ENCODE measurements at regions not wholly inside any gene's neighbourhood (a gene's known extent, or its start where the extent isn't known, plus 50 kb on each side); places are given as distances from the start of the nearest gene placed in this dataset.

GRCh38 chr2:235212501-235213158 lies 260.8 kb downstream of the SH3BP4 start:
- TF ChIP-seq, protein P1, sequence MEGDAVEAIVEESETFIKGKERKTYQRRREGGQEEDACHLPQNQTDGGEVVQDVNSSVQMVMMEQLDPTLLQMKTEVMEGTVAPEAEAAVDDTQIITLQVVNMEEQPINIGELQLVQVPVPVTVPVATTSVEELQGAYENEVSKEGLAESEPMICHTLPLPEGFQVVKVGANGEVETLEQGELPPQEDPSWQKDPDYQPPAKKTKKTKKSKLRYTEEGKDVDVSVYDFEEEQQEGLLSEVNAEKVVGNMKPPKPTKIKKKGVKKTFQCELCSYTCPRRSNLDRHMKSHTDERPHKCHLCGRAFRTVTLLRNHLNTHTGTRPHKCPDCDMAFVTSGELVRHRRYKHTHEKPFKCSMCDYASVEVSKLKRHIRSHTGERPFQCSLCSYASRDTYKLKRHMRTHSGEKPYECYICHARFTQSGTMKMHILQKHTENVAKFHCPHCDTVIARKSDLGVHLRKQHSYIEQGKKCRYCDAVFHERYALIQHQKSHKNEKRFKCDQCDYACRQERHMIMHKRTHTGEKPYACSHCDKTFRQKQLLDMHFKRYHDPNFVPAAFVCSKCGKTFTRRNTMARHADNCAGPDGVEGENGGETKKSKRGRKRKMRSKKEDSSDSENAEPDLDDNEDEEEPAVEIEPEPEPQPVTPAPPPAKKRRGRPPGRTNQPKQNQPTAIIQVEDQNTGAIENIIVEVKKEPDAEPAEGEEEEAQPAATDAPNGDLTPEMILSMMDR (IDR thresholded peaks at IDR 0.05; ENCODE audit: poor library complexity, severe bottlenecking), result no peak
- no peaks in the 10 kb centered on the region for H3K36me3 ChIP-seq (ENCODE audit: low read depth)
- no peak overlapping the region for H3K27ac ChIP-seq (ENCODE audit: poor library complexity, severe bottlenecking)
- no peak for DNase-seq (ENCODE audit: low spot score)
- no peak for ATAC-seq (ENCODE audit: low read depth)
- H3K4me1 ChIP-seq (ENCODE audit: insufficient read depth, poor library complexity, severe bottlenecking), result peaks cover 5% of the 10 kb centered on the region
- H3K9me3 ChIP-seq (ENCODE audit: severe bottlenecking), result no peaks in the 10 kb centered on the region
- no peaks in the 10 kb centered on the region for H3K27me3 ChIP-seq (ENCODE audit: insufficient read depth, poor library complexity, severe bottlenecking)
- no peak overlapping the region for H3K4me3 ChIP-seq (ENCODE audit: severe bottlenecking)

GRCh38 chr2:235215248-235215647 lies 263.4 kb downstream of the SH3BP4 start:
- Histone ChIP-seq H3K4me1 (ENCODE audit: insufficient read depth, poor library complexity, severe bottlenecking) (peaks cover 7% of the 10 kb centered on the region), H3K27me3 (ENCODE audit: insufficient read depth, poor library complexity, severe bottlenecking) (no peaks in the 10 kb centered on the region), H3K36me3 (ENCODE audit: low read depth) (no peaks in the 10 kb centered on the region), H3K4me3 (ENCODE audit: severe bottlenecking) (no peak overlapping the region), H3K27ac (ENCODE audit: poor library complexity, severe bottlenecking) (no peak overlapping the region), H3K9me3 (ENCODE audit: severe bottlenecking) (no peaks in the 10 kb centered on the region)
- TF ChIP-seq, protein P1 (IDR thresholded peaks at IDR 0.05; ENCODE audit: poor library complexity, severe bottlenecking), result no peak
- DNase-seq (ENCODE audit: low spot score) (no peak), ATAC-seq (ENCODE audit: low read depth) (no peak)

DNA sequence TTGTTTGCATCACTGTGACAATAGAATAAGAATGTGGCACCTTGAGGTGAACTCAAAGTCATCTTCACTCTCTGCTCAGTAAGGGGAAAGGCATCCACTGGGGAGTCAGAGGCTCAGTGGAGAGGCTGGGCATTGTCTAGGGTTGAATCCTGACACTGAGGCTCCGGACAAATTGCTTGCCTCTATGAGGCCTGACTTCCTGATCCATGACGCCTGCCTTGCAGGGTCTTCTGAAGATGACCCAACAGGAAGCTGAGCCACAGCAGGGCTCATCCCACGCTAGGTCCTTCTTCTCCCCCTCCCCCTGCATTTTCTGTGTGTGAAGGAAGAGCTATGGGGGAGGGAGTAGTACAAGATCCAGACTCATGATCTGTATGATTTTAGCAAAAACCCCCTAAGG lies 265.1 kb downstream of the SH3BP4 start:
- no peak for ATAC-seq (ENCODE audit: low read depth)

DNA sequence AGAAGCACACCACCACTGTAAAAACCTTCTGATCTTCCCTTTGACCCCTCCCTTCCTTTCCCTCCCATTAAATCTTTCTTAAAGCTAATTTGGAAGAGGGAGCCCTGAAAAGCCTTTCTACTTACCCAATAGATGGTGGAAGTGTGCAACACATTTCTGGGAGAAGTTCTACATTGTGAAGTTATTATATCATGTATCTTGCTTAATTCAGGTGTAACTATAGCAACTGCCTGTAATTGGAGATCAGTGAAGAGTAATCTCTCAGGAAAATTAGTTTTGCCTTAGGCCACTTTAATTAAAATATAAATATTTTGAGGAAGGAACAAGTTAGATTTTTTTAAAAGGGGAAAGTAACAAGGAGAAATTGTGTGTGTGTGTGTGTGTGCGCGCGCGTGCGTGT lies 266.0 kb downstream of the SH3BP4 start:
- Histone ChIP-seq H3K36me3 (ENCODE audit: low read depth) (no peaks in the 10 kb centered on the region), H3K27me3 (ENCODE audit: insufficient read depth, poor library complexity, severe bottlenecking) (no peaks in the 10 kb centered on the region), H3K9me3 (ENCODE audit: severe bottlenecking) (no peaks in the 10 kb centered on the region), H3K4me3 (ENCODE audit: severe bottlenecking) (no peak overlapping the region), H3K27ac (ENCODE audit: poor library complexity, severe bottlenecking) (no peak overlapping the region), H3K4me1 (ENCODE audit: insufficient read depth, poor library complexity, severe bottlenecking) (peaks cover 7% of the 10 kb centered on the region)
- ATAC-seq (ENCODE audit: low read depth), result peak; percentile 55; the same call in 2 of the 3 replicates
- DNase-seq (ENCODE audit: low spot score), result no peak
- TF ChIP-seq, protein P1 (IDR thresholded peaks at IDR 0.05; ENCODE audit: poor library complexity, severe bottlenecking), result peak; percentile 14

More for the DNA sequence above, 265.1 kb downstream of the SH3BP4 start:
- no peak for DNase-seq (ENCODE audit: low spot score)
- Histone ChIP-seq H3K27me3 (ENCODE audit: insufficient read depth, poor library complexity, severe bottlenecking) (no peaks in the 10 kb centered on the region), H3K4me3 (ENCODE audit: severe bottlenecking) (no peak overlapping the region), H3K4me1 (ENCODE audit: insufficient read depth, poor library complexity, severe bottlenecking) (peaks cover 7% of the 10 kb centered on the region), H3K9me3 (ENCODE audit: severe bottlenecking) (no peaks in the 10 kb centered on the region), H3K27ac (ENCODE audit: poor library complexity, severe bottlenecking) (no peak overlapping the region), H3K36me3 (ENCODE audit: low read depth) (no peaks in the 10 kb centered on the region)
- TF ChIP-seq, protein P1 (IDR thresholded peaks at IDR 0.05; ENCODE audit: poor library complexity, severe bottlenecking), result no peak

DNA sequence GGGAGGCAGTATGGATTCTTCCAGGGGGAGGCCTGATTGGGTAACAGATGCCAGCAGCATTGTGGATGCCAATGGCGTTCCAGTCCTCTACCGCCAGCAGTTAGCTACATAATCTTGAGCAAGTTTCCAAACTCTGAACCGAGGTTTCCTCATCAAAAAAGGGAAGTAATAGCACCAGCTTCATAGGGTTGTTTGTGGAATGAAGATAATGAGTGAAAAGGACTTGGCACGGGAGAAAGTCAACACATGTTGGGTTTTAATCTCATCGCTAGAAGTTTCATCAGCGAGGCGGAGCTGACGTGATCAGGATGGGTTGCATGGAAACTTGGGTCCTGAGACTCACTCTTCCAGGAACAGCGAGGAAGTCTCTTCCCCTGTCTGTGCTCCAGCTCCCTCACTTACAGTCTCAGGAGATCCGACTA lies 266.7 kb downstream of the SH3BP4 start:
- DNase-seq (ENCODE audit: low spot score) (no peak), ATAC-seq (ENCODE audit: low read depth) (no peak)
- Histone ChIP-seq H3K27ac (ENCODE audit: poor library complexity, severe bottlenecking) (no peak overlapping the region), H3K4me3 (ENCODE audit: severe bottlenecking) (no peak overlapping the region), H3K27me3 (ENCODE audit: insufficient read depth, poor library complexity, severe bottlenecking) (no peaks in the 10 kb centered on the region), H3K36me3 (ENCODE audit: low read depth) (no peaks in the 10 kb centered on the region), H3K9me3 (ENCODE audit: severe bottlenecking) (no peaks in the 10 kb centered on the region), H3K4me1 (ENCODE audit: insufficient read depth, poor library complexity, severe bottlenecking) (peaks cover 7% of the 10 kb centered on the region)
- TF ChIP-seq, protein P1 (IDR thresholded peaks at IDR 0.05; ENCODE audit: poor library complexity, severe bottlenecking), result no peak
